Endothelial cell (in vitro differentiated cells): ENCODE measurements at regions not wholly inside any gene's neighbourhood (a gene's known extent, or its start where the extent isn't known, plus 50 kb on each side); places are given as distances from the start of the nearest gene placed in this dataset.

Experiments
- DNase-seq: peaks from one replicate; pipeline ENCODE4 v3.0.0; 2021; ENCODE audit warnings: low spot score
- H3K27ac Mint-ChIP-seq: one replicate; pipeline ENCODE4 v1.8.0; 2021; ENCODE audit warnings: mixed read lengths, inconsistent platforms; ENCODE audit not compliant: unreplicated experiment
- H3K27me3 Mint-ChIP-seq: one replicate; pipeline ENCODE4 v1.8.0; 2021; ENCODE audit warnings: mild to moderate bottlenecking, moderate library complexity, mixed read lengths, inconsistent platforms; ENCODE audit not compliant: unreplicated experiment
- H3K36me3 Mint-ChIP-seq: one replicate; pipeline ENCODE4 v1.8.0; 2021; ENCODE audit warnings: mild to moderate bottlenecking, low read depth, mixed read lengths, inconsistent platforms; ENCODE audit not compliant: unreplicated experiment
- H3K4me1 Mint-ChIP-seq: one replicate; pipeline ENCODE4 v1.8.0; 2021; ENCODE audit warnings: mild to moderate bottlenecking, mixed read lengths, inconsistent platforms; ENCODE audit not compliant: unreplicated experiment
- H3K4me3 Mint-ChIP-seq: one replicate; pipeline ENCODE4 v1.8.0; 2021; ENCODE audit warnings: mild to moderate bottlenecking, mixed read lengths, inconsistent platforms; ENCODE audit not compliant: unreplicated experiment
- H3K9me3 Mint-ChIP-seq: one replicate; pipeline ENCODE4 v1.8.0; 2021; ENCODE audit warnings: mixed read lengths, inconsistent platforms; ENCODE audit not compliant: unreplicated experiment
- TF ChIP-seq, protein P1 (sequence below): fragments of 200-600 bp; sonication (generic); IDR thresholded peaks from one replicate; pipeline ENCODE4 v1.5.0; 2021; ENCODE audit warnings: antibody characterized with exemption; ENCODE audit not compliant: unreplicated experiment

DNA sequence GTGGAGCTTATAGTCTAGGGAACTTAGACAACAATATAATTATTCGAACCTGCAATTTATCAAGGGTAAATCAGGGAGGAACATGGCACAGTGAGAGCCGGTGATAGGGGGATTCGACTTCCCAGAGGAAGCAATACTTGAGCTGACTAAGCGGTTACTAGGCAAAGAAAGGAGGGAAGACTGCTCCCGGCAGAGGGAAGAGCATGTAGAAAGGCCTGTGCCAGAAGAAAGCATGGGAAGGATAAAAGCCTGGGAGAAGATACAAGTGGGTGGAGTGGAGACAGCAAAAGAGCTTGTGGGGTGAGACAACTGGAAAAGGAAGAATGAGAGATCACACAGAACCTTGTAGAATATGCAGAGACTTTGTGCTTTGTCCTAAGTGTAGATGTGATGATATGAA lies 93.3 kb downstream of the MARCHF4 start:
- H3K36me3 Mint-ChIP-seq: no peaks in the 10 kb centered on the region
- H3K27ac Mint-ChIP-seq: no peak overlapping the region
- TF ChIP-seq, protein P1, sequence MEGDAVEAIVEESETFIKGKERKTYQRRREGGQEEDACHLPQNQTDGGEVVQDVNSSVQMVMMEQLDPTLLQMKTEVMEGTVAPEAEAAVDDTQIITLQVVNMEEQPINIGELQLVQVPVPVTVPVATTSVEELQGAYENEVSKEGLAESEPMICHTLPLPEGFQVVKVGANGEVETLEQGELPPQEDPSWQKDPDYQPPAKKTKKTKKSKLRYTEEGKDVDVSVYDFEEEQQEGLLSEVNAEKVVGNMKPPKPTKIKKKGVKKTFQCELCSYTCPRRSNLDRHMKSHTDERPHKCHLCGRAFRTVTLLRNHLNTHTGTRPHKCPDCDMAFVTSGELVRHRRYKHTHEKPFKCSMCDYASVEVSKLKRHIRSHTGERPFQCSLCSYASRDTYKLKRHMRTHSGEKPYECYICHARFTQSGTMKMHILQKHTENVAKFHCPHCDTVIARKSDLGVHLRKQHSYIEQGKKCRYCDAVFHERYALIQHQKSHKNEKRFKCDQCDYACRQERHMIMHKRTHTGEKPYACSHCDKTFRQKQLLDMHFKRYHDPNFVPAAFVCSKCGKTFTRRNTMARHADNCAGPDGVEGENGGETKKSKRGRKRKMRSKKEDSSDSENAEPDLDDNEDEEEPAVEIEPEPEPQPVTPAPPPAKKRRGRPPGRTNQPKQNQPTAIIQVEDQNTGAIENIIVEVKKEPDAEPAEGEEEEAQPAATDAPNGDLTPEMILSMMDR: no peak
- H3K4me3 Mint-ChIP-seq: no peak overlapping the region
- H3K4me1 Mint-ChIP-seq: peaks cover 5% of the 10 kb centered on the region
- no peak for DNase-seq
- H3K27me3 Mint-ChIP-seq: peaks cover 6% of the 10 kb centered on the region
- no peaks in the 10 kb centered on the region for H3K9me3 Mint-ChIP-seq

DNA sequence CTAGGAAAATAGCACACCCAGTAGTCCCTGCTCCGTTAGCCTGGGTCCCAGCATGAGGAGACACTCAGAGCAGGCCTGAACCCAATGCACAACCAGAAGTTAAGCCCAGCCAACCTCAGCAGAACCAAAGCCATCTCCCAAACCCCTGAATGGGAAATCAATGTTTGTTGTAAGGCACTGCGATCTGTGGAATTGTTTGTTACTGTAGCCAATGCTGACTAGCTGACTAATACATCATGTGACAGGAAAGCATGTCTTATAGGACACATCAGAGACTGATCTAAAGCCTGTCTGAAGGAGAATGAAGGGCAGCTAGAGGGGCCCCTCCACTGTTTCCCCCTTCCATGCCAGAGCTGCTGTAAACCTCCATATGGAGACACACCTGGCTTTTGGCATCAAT lies 96.4 kb downstream of the MARCHF4 start:
- Mint-ChIP-seq H3K27ac (no peak overlapping the region), H3K9me3 (no peaks in the 10 kb centered on the region), H3K27me3 (peaks cover 8% of the 10 kb centered on the region), H3K36me3 (no peaks in the 10 kb centered on the region), H3K4me1 (peaks cover 3% of the 10 kb centered on the region), H3K4me3 (no peak overlapping the region)
- TF ChIP-seq, protein P1: no peak
- DNase-seq: no peak

DNA sequence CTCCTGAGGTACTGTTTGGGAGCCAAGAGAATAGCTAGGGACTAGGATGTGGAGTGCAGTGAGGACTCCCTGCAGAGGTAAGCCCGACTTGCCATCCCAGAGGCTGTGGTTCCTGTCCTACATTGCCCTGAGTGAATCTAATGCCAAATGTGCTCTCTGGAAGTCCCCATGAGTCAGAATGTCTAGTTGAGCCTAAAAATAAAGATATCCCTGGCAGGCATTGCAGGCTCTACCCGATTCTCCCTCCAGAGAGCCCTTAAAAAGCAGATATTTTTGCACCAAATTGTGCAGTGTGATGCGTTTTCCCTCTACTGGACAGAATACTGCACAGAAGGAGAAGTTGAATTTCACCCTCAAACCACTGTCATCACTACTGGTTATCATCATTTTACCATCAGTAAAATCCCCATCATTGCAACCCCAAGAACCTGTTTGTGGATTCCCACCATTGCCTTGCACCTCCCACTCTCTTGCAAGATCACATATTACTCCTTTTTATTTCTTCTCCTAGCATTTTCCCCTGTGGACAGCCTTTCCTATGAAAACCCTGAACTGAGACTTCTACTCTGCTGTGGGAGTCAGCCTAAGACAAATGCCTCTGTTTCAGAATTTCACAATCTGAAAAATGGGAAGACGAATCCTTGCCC lies 98.0 kb downstream of the MARCHF4 start:
- H3K27me3 Mint-ChIP-seq: peaks cover 10% of the 10 kb centered on the region
- peaks cover 3% of the 10 kb centered on the region for H3K4me1 Mint-ChIP-seq
- H3K36me3 Mint-ChIP-seq: no peaks in the 10 kb centered on the region

DNA sequence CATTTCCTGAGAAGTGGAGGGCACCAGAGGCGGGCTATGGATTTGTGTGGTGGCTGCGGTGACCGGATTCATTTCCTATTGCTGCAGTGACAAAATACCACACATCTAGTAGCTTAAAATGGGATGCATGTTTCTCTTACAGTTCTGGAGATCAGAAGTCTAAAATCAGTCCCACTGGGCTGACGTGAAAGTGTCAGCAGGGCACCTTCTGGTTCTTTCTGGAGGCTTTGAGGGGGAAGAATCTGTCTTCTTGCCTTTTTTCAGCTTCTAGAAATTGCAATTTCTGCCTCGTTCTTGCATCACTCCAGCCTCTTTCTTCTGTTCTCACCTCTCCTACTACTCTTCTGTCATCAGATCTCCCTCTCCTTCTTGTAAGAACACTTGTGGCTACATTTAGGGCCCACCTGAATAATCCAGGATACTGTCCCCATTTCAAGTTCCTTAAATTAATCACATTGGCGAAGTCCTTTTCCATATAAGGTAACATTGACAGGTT lies 111.2 kb downstream of the MARCHF4 start:
- DNase-seq: no peak
- Mint-ChIP-seq H3K36me3 (no peaks in the 10 kb centered on the region), H3K9me3 (no peaks in the 10 kb centered on the region), H3K27me3 (peaks cover 11% of the 10 kb centered on the region), H3K4me1 (no peaks in the 10 kb centered on the region), H3K27ac (no peak overlapping the region), H3K4me3 (no peak overlapping the region)
- TF ChIP-seq, protein P1: no peak

More for the DNA sequence above, 98.0 kb downstream of the MARCHF4 start:
- no peak for DNase-seq
- no peaks in the 10 kb centered on the region for H3K9me3 Mint-ChIP-seq
- no peak overlapping the region for H3K4me3 Mint-ChIP-seq
- H3K27ac Mint-ChIP-seq: no peak overlapping the region
- TF ChIP-seq, protein P1: no peak

DNA sequence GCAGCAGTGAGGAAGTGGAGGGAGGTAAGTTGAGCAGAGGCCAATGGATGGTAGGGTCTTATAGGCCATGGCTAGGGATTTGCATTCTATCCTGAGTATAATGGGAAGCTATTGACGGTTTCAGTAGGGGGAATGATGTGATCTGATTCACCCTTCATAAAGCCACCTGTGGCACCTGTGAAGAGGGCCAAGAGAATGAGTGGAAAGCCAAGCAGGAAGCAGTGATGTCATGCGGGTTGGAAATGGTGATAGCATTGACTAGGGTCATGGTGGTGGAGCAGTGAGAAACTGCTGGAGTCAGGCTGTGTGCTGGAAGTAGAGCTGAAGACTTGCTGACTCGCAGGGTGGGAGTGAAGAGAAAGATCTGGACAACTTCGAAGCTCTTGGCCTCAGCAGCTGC lies 111.7 kb downstream of the MARCHF4 start:
- Mint-ChIP-seq H3K9me3 (no peaks in the 10 kb centered on the region), H3K4me1 (no peaks in the 10 kb centered on the region), H3K27me3 (peaks cover 11% of the 10 kb centered on the region), H3K4me3 (no peak overlapping the region), H3K36me3 (no peaks in the 10 kb centered on the region), H3K27ac (no peak overlapping the region)
- TF ChIP-seq, protein P1: no peak
- no peak for DNase-seq
